WERI-Rb-1 (cell line): ENCODE measurements at regions not wholly inside any gene's neighbourhood (a gene's known extent, or its start where the extent isn't known, plus 50 kb on each side); places are given as distances from the start of the nearest gene placed in this dataset.

ENCODE experiments used
- DNase-seq: peaks from one replicate; pipeline ENCODE4 v3.0.0-alpha.2; 2020
- H3K27ac ChIP-seq: fragments of 250-450 bp; sonication (Bioruptor Pico); 2 replicates; pipeline ENCODE4 v1.5.1; 2020; ENCODE audit warnings: mild to moderate bottlenecking, moderate library complexity
- H3K27me3 ChIP-seq: fragments of 250-450 bp; sonication (Bioruptor Pico); 2 replicates; pipeline ENCODE4 v1.5.1; 2021; ENCODE audit warnings: mild to moderate bottlenecking, low read depth, moderate library complexity; ENCODE audit not compliant: insufficient read depth, severe bottlenecking
- H3K36me3 ChIP-seq: fragments of 250-450 bp; sonication (Bioruptor Pico); 2 replicates; pipeline ENCODE4 v1.5.1; 2020; ENCODE audit warnings: mild to moderate bottlenecking, moderate library complexity
- H3K4me3 ChIP-seq: 2 replicates; pipeline ENCODE4 v1.5.1; 2011; ENCODE audit warnings: low read depth, mild to moderate bottlenecking, control low read depth, low read length
- H3K9me3 ChIP-seq: fragments of 250-450 bp; sonication (Bioruptor Pico); 2 replicates; pipeline ENCODE4 v1.5.1; 2021; ENCODE audit warnings: mild to moderate bottlenecking, moderate library complexity; ENCODE audit not compliant: severe bottlenecking
- TF ChIP-seq, protein P1 (sequence below): IDR thresholded peaks from 2 replicates; pipeline ENCODE4 v1.5.1; 2011; ENCODE audit warnings: low read depth, mild to moderate bottlenecking, control low read depth, inconsistent platforms, low read length

DNA sequence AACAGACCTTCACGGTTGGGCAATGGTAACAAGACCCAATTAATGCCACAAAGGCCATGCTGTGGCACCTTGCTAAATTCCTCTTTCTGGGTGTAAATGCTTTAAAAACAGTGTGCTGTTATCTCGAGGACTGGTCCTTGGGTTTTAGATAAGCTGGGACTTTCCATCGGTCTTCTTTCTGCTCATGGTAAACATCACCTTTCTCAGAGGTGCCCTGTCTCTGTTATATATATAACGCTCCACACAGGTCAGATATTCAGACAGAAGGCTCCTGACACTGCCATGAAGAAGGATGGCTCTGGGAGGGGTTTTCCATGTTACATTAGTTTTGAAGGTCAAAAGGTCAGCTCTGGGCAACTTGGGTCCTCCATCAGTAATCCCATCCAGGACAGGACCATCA lies 151.6 kb downstream of the BBOX1 start:
- DNase-seq: no peak
- no peak overlapping the region for H3K4me3 ChIP-seq
- TF ChIP-seq, protein P1, sequence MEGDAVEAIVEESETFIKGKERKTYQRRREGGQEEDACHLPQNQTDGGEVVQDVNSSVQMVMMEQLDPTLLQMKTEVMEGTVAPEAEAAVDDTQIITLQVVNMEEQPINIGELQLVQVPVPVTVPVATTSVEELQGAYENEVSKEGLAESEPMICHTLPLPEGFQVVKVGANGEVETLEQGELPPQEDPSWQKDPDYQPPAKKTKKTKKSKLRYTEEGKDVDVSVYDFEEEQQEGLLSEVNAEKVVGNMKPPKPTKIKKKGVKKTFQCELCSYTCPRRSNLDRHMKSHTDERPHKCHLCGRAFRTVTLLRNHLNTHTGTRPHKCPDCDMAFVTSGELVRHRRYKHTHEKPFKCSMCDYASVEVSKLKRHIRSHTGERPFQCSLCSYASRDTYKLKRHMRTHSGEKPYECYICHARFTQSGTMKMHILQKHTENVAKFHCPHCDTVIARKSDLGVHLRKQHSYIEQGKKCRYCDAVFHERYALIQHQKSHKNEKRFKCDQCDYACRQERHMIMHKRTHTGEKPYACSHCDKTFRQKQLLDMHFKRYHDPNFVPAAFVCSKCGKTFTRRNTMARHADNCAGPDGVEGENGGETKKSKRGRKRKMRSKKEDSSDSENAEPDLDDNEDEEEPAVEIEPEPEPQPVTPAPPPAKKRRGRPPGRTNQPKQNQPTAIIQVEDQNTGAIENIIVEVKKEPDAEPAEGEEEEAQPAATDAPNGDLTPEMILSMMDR: no peak
- no peaks in the 10 kb centered on the region for H3K27me3 ChIP-seq
- no peaks in the 10 kb centered on the region for H3K9me3 ChIP-seq
- H3K27ac ChIP-seq: no peak overlapping the region
- no peaks in the 10 kb centered on the region for H3K36me3 ChIP-seq

DNA sequence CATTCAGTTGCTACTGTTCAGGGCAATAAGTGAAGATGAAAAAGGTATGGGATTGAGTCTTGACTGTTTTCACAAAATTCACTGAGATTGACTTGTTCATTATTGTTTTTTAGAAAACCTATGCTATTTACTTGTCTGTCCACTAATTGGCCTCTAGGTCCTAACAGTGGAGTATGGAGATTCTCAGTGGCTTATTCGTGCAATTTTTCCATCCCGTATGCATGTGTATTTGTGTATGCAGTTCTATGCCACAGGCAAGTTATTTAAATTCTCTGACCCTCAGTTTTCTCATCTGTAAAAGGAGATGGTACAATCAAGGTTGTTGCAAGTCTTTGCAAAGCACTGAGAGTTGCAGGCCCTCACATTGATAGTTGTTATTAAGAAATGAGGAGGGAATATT lies 151.0 kb downstream of the BBOX1 start:
- TF ChIP-seq, protein P1: no peak
- Histone ChIP-seq H3K27me3 (no peaks in the 10 kb centered on the region), H3K36me3 (no peaks in the 10 kb centered on the region), H3K4me3 (no peak overlapping the region), H3K27ac (no peak overlapping the region), H3K9me3 (no peaks in the 10 kb centered on the region)
- no peak for DNase-seq

DNA sequence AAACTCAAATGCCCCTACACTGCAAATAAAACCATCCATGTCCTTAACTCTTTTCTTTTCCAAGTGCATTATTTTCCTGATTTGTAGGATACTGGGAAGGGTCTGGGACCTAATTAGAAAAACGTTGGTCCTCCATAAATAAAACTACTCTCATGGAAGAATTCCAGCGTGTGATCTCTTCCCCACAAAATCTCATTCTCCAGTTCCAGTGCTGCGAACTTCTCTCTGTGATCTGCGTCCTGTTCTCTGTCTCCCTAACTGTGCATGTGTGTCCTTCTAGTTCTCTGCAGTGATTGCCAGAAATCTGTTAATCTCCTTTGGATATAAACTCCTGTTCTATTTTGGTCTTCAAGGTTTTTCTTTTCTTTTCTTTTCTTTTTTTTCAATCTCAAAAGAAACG lies 148.1 kb downstream of the BBOX1 start:
- DNase-seq: no peak
- Histone ChIP-seq H3K36me3 (no peaks in the 10 kb centered on the region), H3K4me3 (no peak overlapping the region), H3K9me3 (no peaks in the 10 kb centered on the region), H3K27ac (no peak overlapping the region), H3K27me3 (no peaks in the 10 kb centered on the region)
- TF ChIP-seq, protein P1: no peak

DNA sequence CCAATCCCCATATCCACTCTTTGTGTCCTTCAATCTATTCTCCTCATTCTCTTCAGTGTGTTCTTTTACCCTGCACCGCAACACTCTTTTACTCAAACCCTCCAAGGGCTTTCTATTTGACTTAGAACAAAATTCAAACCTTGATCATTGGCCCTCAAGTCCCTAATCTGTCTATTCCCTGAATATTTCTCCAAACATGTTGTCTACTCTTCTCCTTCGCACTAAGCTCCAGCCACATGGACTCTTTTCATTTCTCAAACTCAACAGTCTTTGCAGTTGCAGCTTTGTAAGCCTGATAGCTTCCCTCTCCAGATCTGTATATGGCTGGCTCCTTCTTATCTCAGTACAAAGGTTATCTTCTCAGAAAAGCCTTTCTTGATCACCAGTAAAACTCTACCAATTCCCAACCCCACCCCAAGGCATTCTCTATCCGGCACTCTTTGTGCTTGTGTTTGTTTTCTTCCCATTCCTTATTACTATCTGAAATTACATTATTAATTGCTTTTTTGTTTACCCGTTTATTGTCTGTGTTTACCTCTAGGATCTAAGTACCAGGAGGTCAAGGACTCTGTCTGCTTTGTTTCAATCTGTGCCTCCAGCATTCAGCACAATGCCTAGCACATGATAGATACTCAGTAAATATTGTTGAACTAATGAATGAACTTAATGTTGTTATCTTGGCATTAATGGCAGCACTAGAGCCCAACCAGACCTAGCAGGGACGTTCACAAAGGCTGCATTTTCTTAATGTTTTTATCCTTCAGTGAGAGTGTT lies 147.4 kb downstream of the BBOX1 start:
- TF ChIP-seq, protein P1: no peak
- Histone ChIP-seq H3K27me3 (no peaks in the 10 kb centered on the region), H3K4me3 (no peak overlapping the region), H3K36me3 (no peaks in the 10 kb centered on the region), H3K27ac (no peak overlapping the region), H3K9me3 (no peaks in the 10 kb centered on the region)
- no peak for DNase-seq

DNA sequence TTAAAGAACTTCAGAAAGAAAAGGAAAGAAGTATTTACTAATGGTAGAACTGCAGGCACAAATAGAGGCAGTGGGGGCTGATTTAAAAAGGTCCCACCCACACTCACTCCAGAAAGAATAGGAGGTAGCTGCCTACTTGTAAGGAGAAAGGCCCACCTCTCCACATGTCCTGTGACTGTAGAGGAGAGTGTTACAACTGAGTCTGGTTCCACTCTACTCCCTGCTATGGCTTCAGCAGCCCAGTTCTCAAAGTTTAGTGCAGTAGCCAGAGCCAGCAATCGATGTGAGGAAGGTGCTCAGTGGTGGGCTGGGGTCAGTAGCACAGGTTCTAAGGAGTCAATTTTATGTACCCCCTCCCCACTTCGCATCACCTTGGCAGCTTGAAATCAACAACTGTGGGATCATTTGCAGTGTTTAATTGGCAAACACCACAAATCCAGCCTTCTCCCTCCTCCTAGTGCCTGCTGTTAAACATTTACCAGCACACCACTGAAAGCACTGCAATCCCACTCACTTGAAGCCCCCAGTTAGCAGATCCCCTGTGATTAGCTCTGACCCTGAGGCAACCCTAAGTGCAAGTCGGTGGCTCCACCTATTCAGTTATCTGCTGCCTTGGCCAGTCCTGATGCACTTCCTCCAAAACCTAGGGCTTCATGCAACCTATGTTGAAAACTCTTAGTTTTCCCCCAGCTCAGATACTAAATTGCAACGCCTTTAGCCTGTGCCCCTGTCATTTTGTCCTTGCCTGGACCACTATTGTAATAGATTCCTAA lies 146.6 kb downstream of the BBOX1 start:
- Histone ChIP-seq H3K4me3 (no peak overlapping the region), H3K27me3 (no peaks in the 10 kb centered on the region), H3K27ac (no peak overlapping the region), H3K36me3 (no peaks in the 10 kb centered on the region), H3K9me3 (no peaks in the 10 kb centered on the region)
- DNase-seq: no peak
- TF ChIP-seq, protein P1: no peak
